ENCODE measurements at regions not wholly inside any gene's neighbourhood (a gene's known extent, or its start where the extent isn't known, plus 50 kb on each side); places are given as distances from the start of the nearest gene placed in this dataset.

DNA sequence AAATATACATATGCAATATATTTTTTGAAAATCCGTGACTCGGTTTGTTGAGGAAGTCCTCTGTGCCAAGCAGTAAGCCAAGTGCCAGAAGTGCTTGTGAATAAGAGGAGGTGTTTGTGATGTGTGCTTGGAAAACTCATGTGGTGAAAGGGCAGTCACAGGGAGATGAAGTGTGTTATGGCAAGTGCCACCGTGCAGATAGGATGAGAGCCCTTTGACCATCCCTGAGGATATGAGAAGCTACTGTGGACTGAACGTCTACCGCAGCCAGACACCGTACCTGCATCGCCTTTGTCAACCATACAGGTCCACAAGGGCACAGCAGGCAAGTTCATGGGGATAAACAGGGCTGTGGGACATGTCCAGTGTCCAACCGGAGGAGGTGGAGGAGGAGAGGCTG, 288.9 kb upstream of the MYT1L start:
- no peak for DNase-seq (ENCODE audit: extremely low read depth, low read depth)

GRCh38 chr2:2614452-2614851, 283.4 kb upstream of the MYT1L start:
- no peak for TF ChIP-seq CTCF (IDR thresholded peaks at IDR 0.05; ENCODE audit: low read depth, low read length)
- DNase-seq (ENCODE audit: extremely low read depth, low read depth) = no peak

More for the DNA sequence above, 288.9 kb upstream of the MYT1L start:
- no peak for TF ChIP-seq CTCF (IDR thresholded peaks at IDR 0.05; ENCODE audit: low read depth, low read length)

- TF ChIP-seq CTCF (IDR thresholded peaks at IDR 0.05; ENCODE audit: low read depth, low read length) = no peak
- peak; percentile 0 for DNase-seq (ENCODE audit: extremely low read depth, low read depth)
These were observed 282.5 kb upstream of the MYT1L start for GRCh38 chr2:2613279-2614199.

DNA sequence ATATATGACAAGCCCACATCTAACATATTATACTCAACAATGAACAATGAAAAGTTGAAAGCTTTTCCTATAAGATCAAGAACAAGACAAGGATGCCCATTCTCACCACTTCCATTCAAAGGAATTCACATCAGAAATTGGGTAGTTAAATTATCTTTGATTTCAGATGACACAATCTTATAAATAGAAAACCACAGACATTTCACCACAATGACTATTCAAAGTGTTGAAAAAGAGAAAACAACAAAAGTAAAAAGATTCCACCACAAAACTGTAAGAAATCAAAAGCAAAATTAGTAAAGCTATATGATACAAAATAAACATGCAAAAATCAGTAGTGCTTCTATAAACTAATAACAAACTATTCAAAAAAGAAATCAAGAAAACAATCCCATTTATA, 279.7 kb upstream of the MYT1L start:
- no peak for DNase-seq (ENCODE audit: extremely low read depth, low read depth)
- TF ChIP-seq CTCF (IDR thresholded peaks at IDR 0.05; ENCODE audit: low read depth, low read length) = no peak

DNA sequence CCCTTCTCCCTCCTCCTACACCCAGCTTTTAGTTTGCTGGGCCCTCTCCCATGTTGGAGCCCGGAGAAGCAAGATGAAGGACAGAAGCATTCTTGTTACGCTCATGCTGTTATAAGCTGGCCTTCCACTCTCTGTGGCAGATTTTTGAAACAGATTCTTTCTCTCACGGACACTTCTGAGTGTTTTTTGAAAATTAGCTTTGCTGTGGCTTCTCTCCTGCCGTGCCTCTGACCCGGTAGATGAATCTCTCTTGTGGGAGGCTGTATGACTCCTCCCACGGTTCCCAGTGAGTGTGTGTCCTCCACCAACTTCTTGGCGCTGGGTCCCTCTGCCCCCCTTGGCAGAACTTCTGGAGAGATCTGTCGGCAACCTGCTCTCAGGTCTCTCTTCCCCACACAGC, 269.3 kb upstream of the MYT1L start:
- DNase-seq (ENCODE audit: extremely low read depth, low read depth) = no peak
- TF ChIP-seq CTCF (IDR thresholded peaks at IDR 0.05; ENCODE audit: low read depth, low read length) = no peak

DNA sequence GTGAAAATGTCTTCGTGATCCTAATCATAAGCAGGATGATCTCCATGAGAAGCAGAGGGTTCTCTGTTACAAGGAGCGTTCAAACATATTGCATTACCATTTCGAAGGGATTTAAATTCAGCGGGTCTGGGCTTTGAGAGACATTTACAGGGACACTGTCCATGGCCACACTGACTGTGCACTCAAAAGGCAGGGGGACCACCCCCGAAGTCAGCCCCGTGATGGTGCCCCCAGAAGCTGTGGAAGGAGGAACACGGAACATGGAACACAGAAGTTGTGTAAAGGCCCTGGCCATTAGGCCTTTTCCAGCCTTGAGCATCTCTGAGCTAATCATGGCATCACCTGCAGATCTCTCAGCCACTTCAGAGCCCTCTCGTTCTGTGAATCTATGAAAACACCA, 268.4 kb upstream of the MYT1L start:
- no peak for DNase-seq (ENCODE audit: extremely low read depth, low read depth)

More for the DNA sequence above, 268.4 kb upstream of the MYT1L start:
- TF ChIP-seq CTCF (IDR thresholded peaks at IDR 0.05; ENCODE audit: low read depth, low read length) = no peak

Data from AG09319 (cell line).